Non-pigmented ciliary epithelial cell (primary cell): ENCODE measurements at regions not wholly inside any gene's neighbourhood (a gene's known extent, or its start where the extent isn't known, plus 50 kb on each side); places are given as distances from the start of the nearest gene placed in this dataset.

ENCODE experiments used
- DNase-seq: peaks from one replicate; pipeline ENCODE4 v3.0.0-alpha.2; 2010; ENCODE audit warnings: low read depth

GRCh38 chr10:31582365-31583052 is 263.5 kb downstream of the ZEB1 start:
- no peak for DNase-seq

- DNase-seq: no peak
Measured at GRCh38 chr10:31581741-31582323, 262.8 kb downstream of the ZEB1 start.

- DNase-seq: no peak
Measured at GRCh38 chr10:31580646-31581045, 261.6 kb downstream of the ZEB1 start.
